Adipocyte (in vitro differentiated cells): ENCODE measurements at regions not wholly inside any gene's neighbourhood (a gene's known extent, or its start where the extent isn't known, plus 50 kb on each side); places are given as distances from the start of the nearest gene placed in this dataset.
"Not testable (repeated sequence)": the region's sequence is repeated elsewhere in the genome, so short reads cannot be mapped to it uniquely, and the experiment has no call there.

ENCODE experiments used
- DNase-seq: peaks from one replicate; pipeline ENCODE4 v3.0.0-alpha.2; 2015; ENCODE audit warnings: low read depth
- H3K27me3 ChIP-seq: replicated peaks from 2 replicates; pipeline ENCODE4 v1.7.0; 2013; ENCODE audit warnings: mild to moderate bottlenecking, low read length, moderate library complexity; ENCODE audit not compliant: control insufficient read depth, insufficient read depth
- H3K36me3 ChIP-seq: 2 replicates; pipeline ENCODE4 v1.7.0; 2013; ENCODE audit warnings: low read length, mild to moderate bottlenecking, moderate library complexity; ENCODE audit not compliant: control insufficient read depth, insufficient read depth, severe bottlenecking
- H3K4me1 ChIP-seq: 2 replicates; pipeline ENCODE4 v1.7.0; 2013; ENCODE audit warnings: mild to moderate bottlenecking, low read length, moderate library complexity; ENCODE audit not compliant: control insufficient read depth, insufficient read depth
- H3K4me3 ChIP-seq: 2 replicates; pipeline ENCODE4 v1.7.0; 2013; ENCODE audit warnings: mild to moderate bottlenecking, low read length, moderate library complexity
- H3K9ac ChIP-seq: 2 replicates; pipeline ENCODE4 v1.7.0; 2013; ENCODE audit warnings: mild to moderate bottlenecking, low read length, moderate library complexity
- H3K9me3 ChIP-seq: 2 replicates; pipeline ENCODE4 v1.7.0; 2013; ENCODE audit warnings: mild to moderate bottlenecking, low read length, moderate library complexity; ENCODE audit not compliant: control insufficient read depth

DNA sequence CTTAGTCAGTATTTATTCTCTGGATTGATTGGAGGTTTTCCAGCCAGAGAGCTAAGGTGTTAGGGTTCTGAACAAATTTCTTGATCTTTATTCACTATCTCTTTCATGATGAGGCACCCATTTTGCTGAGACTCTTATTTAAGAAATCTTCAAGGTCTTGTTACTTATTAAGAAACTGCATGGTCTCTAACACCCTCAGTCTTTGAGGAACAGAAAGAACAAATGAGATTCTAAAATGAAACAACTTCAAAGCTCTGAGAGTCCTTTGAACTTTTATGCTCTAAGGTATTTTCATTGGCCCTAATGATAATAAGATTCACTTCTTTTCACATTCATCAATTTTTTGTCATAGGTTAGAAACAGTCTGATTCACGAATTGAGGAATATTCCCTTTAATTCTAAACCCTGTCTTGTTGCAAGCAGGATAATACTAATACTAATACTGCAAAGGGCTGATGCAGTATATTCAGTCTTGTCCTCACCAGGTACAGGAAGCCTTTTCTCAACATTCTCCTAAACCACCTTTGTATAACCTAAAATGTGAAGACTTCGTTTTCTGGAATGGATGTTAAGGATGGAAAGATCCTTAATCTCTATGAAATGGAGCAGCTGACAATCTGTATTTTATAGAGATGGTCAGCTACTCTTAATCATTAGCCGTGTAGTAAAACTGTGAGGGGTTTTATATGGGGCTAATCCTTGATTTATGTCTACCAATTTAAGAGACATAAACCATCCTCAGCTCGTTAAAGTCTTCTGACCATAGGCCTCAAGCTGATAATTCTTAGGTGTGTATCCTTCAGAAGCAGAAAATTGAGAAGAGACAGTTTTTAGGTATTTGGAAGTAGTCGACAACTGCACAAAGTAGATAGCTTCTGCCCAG is 198.3 kb downstream of the OTOL1 start:
- no peaks in the 10 kb centered on the region for H3K36me3 ChIP-seq
- H3K4me3 ChIP-seq: no peak overlapping the region
- DNase-seq: no peak
- H3K4me1 ChIP-seq: no peaks in the 10 kb centered on the region
- H3K9me3 ChIP-seq: no peaks in the 10 kb centered on the region
- no peak overlapping the region for H3K9ac ChIP-seq
- no peaks in the 10 kb centered on the region for H3K27me3 ChIP-seq

GRCh38 chr3:161695811-161696210 is 199.2 kb downstream of the OTOL1 start:
- no peak for DNase-seq
- Histone ChIP-seq H3K4me3 (no peak overlapping the region), H3K9me3 (no peaks in the 10 kb centered on the region), H3K4me1 (no peaks in the 10 kb centered on the region), H3K36me3 (no peaks in the 10 kb centered on the region), H3K9ac (no peak overlapping the region), H3K27me3 (no peaks in the 10 kb centered on the region)

DNA sequence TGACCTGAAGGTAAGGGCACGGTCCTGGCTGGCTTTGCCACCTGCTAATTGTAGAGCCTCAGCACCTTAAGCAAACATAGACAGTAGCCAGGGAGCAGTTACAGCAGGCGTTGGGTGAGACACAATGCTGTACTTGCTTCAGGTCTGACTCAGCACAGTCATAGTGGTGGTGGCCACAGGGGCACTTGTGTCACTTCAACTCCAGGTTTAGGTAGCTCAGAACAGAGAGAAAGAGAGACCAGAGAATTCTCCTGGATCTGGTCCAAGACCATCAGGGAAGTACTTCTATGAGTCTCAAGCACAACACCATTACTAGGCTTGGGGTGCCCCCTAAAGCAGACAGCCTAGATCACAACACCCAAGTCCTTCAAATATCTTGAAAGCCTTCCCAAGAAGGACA is 204.4 kb downstream of the OTOL1 start:
- no peaks in the 10 kb centered on the region for H3K27me3 ChIP-seq
- H3K9me3 ChIP-seq: no peaks in the 10 kb centered on the region
- no peak overlapping the region for H3K9ac ChIP-seq
- DNase-seq: no peak
- no peak overlapping the region for H3K4me3 ChIP-seq
- no peaks in the 10 kb centered on the region for H3K36me3 ChIP-seq
- no peaks in the 10 kb centered on the region for H3K4me1 ChIP-seq

- H3K27me3 ChIP-seq, H3K9ac ChIP-seq, H3K4me1 ChIP-seq, DNase-seq, H3K36me3 ChIP-seq, H3K9me3 ChIP-seq, H3K4me3 ChIP-seq: not testable (repeated sequence)
Observed at GRCh38 chr3:161707253-161707652, 210.6 kb downstream of the OTOL1 start.

DNA sequence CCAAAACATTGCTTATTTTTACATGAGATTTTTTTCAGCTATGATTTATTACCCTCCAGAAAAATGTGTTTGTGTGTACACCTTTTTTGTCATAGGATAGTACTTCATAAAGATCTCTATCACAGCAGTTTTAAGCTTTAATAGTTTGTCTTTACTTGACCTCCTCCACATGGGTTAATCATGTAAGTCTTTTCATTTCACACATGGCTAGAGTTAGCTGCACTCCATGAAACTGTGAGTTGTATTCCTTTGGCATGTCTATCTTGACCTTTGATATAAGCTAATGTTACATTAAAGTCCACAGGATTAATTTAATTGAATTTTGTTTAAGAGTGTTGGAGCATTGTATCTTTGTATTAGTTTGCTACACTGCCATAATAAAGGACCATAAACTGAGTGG is 217.1 kb downstream of the OTOL1 start:
- no peaks in the 10 kb centered on the region for H3K9me3 ChIP-seq

GRCh38 chr3:161731968-161732367 is 235.4 kb downstream of the OTOL1 start:
- Histone ChIP-seq H3K9ac (no peak overlapping the region), H3K27me3 (no peaks in the 10 kb centered on the region), H3K36me3 (no peaks in the 10 kb centered on the region), H3K9me3 (no peaks in the 10 kb centered on the region), H3K4me3 (no peak overlapping the region), H3K4me1 (no peaks in the 10 kb centered on the region)
- DNase-seq: no peak

More for the DNA sequence above, 217.1 kb downstream of the OTOL1 start:
- no peak for DNase-seq
- Histone ChIP-seq H3K4me1 (no peaks in the 10 kb centered on the region), H3K9ac (no peak overlapping the region), H3K36me3 (no peaks in the 10 kb centered on the region), H3K27me3 (no peaks in the 10 kb centered on the region), H3K4me3 (no peak overlapping the region)

- no peaks in the 10 kb centered on the region for H3K4me1 ChIP-seq
- no peaks in the 10 kb centered on the region for H3K36me3 ChIP-seq
- H3K27me3 ChIP-seq: no peaks in the 10 kb centered on the region
- no peaks in the 10 kb centered on the region for H3K9me3 ChIP-seq
- no peak for DNase-seq
- H3K4me3 ChIP-seq: no peak overlapping the region
- no peak overlapping the region for H3K9ac ChIP-seq
Observed at GRCh38 chr3:161737171-161737570, 240.6 kb downstream of the OTOL1 start.

GRCh38 chr3:161740421-161740820 is 243.8 kb downstream of the OTOL1 start:
- Histone ChIP-seq H3K27me3 (no peaks in the 10 kb centered on the region), H3K4me3 (no peak overlapping the region), H3K9ac (no peak overlapping the region), H3K36me3 (no peaks in the 10 kb centered on the region), H3K9me3 (no peaks in the 10 kb centered on the region), H3K4me1 (no peaks in the 10 kb centered on the region)
- no peak for DNase-seq

- Histone ChIP-seq H3K36me3 (no peaks in the 10 kb centered on the region), H3K4me3 (no peak overlapping the region), H3K9ac (no peak overlapping the region), H3K27me3 (no peaks in the 10 kb centered on the region), H3K4me1 (no peaks in the 10 kb centered on the region), H3K9me3 (no peaks in the 10 kb centered on the region)
- no peak for DNase-seq
Observed at GRCh38 chr3:161744366-161744765, 247.8 kb downstream of the OTOL1 start.

DNA sequence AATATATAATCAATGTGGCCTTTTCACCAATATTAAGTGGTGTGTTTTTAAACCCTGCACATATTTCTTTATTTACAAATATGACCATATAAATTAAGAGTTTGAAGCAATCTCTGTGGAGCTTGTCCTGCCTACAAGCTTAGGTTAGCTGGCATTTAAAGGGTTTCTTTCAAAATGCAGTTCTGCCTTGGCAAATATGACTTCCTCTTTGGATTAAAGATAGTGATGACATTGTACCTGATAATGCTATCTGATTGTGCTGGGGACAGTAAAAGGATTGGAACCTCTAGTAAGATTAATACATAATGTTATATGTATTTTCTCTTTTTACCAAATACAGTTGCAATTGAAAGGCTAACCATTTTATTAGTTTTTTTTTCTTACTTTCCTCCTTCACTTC is 249.1 kb downstream of the OTOL1 start:
- no peaks in the 10 kb centered on the region for H3K27me3 ChIP-seq
- no peak overlapping the region for H3K4me3 ChIP-seq
- H3K36me3 ChIP-seq: no peaks in the 10 kb centered on the region
- H3K4me1 ChIP-seq: no peaks in the 10 kb centered on the region
- no peak for DNase-seq
- no peaks in the 10 kb centered on the region for H3K9me3 ChIP-seq
- no peak overlapping the region for H3K9ac ChIP-seq

DNA sequence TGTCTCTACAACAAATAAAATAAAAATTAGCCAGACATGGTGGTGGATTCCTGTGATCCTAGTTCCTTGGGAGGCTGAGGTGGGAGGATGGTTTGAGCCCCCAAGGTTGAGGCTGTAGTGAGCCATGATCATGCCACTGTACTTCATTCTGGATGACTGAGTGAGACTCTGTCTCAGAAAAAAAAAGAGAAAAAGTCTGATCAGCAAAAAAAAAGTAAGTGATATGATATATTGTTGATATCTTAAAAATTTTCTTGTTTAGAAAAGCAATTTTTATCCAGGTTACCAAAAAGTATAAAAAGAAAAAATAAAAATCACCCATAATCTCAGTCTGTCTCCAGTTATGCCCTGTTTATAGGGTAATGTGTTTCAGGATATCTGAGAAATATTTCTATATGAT is 251.4 kb downstream of the OTOL1 start:
- no peaks in the 10 kb centered on the region for H3K9me3 ChIP-seq
- H3K27me3 ChIP-seq: no peaks in the 10 kb centered on the region
- DNase-seq: no peak
- H3K36me3 ChIP-seq: no peaks in the 10 kb centered on the region
- H3K4me3 ChIP-seq: no peak overlapping the region
- no peaks in the 10 kb centered on the region for H3K4me1 ChIP-seq
- no peak overlapping the region for H3K9ac ChIP-seq
